Erythroblast (primary cell): ENCODE measurements at regions not wholly inside any gene's neighbourhood (a gene's known extent, or its start where the extent isn't known, plus 50 kb on each side); places are given as distances from the start of the nearest gene placed in this dataset.

Experiments used
- GATA1 ChIP-seq: IDR thresholded peaks from 2 replicates; pipeline ENCODE4 v1.6.1; 2011; ENCODE audit warnings: low read depth, mild to moderate bottlenecking, control low read depth, low read length, moderate library complexity
- POLR2A ChIP-seq: IDR thresholded peaks from 2 replicates; pipeline ENCODE4 v1.6.1; 2011; ENCODE audit warnings: mild to moderate bottlenecking, low read length

- no peak for TF ChIP-seq POLR2A
- TF ChIP-seq GATA1, result no peak
Observed at GRCh38 chr7:68619526-68619925, 978.7 kb upstream of the AUTS2 start.
